ENCODE measurements at regions not wholly inside any gene's neighbourhood (a gene's known extent, or its start where the extent isn't known, plus 50 kb on each side); places are given as distances from the start of the nearest gene placed in this dataset.

DNA sequence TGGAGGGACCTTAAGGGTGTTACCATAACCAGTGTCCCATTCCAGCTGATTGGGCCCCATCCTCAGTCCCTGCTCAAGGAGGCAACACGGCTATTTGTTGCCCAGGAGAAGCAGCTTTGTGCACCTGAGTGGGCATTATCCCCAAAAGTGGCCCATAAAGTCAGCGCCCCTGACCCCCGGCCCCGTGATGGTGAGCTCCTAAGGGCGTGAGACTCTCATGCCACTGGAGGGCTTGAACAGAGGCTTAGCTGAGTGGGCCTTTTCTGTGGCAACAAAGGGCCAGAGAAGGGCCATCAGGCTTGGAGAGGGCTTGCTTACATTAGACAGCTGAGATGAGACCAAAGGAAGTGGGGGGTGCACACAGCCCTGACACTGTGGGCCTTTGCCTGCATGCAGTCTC is 99.2 kb upstream of the RAB6C start:
- no peak for DNase-seq

DNA sequence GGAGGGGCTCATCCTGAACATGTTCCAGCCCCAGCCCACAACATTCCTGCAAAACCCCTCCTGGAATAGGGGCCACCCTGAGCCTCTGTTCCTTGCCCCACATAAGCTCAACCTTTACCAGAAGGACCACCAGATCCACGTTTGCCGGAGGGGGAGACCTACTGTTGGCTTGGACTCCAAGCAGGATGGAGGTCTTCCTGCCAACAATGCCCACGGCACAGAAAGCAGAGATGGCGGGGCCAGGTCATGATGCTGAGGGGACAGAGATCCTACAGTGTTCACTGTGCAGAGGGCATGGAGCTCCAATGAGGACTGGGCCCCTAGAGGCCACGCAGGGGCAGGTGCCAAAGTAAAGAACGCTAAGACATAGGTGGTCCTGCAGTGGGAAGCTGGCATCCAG is 98.5 kb upstream of the RAB6C start:
- no peak for DNase-seq

DNA sequence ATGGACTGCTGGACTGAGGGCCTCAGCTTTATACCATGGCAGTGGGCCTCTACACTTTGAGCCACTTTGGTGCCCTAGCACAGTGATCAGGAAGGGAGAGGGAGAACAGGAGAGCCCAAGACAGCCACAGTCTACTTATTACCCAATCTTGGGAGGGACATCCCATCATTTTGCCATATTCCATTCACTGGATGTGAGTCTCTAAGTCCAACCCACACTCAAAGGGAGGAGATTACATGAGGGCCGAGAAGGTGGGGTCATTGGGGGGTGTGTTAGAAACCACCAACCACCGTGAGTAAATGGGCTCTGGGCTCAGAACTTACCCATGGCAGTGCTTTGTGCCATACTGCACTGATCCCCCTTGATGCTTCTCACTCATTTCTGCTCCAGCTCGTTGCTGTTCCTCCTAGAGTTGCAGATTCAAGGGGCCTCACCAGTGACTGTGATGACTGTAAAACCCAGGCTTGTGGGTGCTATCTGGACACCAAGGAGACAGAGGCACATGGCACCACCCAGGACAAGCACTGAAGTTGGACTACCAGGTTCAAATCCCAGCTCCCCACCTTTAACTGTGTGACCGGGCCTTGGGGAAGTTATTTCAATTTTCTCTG is 97.6 kb upstream of the RAB6C start:
- no peak for DNase-seq

DNA sequence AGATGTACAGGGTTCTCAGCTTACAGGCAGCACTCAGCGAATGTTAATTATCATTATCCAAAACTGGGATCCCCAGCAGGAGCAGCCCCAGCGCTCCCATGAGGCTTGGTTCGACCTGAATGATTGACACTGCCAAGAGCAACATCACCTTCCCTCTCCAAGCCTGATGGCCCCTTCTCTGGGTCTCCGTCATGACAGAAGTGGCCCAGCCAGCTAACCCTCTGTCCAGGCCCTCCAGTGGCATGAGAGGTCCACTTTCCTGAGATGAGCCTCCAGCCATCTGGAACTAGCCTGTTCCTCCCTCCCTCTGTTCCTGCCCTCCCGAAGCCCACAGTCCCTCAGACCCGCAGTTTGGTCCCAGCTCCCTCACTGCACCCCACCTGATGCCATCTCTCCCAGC is 97.0 kb upstream of the RAB6C start:
- no peak for DNase-seq

DNA sequence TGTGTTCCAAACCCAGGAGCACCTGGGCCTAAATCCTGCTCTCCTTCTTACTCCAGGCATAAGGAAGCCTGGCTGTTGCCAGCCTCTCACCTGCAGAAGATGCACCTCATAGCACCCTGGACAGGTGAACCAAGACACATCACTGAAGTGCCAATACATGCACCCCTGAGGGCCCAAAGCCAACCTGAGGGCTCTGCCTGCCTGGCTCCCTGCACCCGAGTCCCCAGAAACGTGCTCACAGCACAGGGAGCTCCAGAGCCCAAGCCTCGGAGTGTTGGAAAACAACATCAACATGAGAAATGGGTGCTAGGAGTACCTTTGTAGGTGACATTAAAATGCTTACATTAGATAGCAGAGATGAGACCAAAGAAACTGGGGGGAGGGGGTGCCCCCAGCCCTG is 96.3 kb upstream of the RAB6C start:
- no peak for DNase-seq

DNA sequence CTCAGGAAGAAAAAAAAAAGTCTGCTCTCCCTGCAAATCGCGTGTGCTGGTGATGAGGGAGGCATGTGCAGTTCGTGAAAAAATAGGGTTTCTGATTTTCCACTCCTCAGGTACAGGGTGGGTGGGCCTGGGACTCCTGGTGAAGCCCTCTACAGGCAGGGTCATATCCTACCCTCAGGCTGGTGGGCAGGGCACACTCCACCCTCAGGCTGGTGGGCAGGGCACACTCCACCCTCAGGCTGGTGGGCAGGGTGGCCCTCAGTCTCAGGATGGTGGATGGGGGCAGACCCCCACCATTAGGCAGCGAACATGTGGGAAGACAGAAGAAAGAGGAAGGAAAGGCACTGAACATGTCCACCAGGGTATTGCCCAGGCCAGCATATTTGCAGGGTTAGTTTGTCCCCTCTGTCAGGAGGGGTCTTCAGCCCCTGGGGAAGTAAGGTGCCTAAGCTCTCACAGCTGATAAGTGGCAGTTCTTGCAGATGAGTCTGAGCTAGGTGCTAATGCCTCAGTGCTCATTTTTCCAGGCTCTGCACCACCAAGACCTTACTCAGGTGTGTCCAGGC is 95.2 kb upstream of the RAB6C start:
- no peak for DNase-seq

DNA sequence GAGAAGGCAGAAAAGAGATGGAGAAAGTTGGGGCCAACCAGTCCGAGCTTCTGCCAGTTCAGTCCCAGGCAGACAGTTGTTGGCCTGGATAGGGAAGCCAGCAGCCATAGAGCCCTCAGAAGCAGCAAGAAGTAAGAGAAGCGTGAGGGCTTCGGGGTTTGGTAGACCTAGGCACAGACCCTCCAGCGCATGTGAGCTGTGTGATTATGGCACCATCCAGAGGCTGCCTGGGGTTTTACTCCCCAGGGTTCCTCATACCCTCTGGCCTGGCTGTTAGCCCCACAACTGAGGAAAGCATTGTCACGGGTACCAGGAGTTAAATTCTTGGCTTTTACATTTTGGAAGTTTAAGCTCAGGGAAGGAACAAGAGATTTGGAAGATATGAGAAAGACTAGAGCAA is 93.7 kb upstream of the RAB6C start:
- no peak for DNase-seq

DNA sequence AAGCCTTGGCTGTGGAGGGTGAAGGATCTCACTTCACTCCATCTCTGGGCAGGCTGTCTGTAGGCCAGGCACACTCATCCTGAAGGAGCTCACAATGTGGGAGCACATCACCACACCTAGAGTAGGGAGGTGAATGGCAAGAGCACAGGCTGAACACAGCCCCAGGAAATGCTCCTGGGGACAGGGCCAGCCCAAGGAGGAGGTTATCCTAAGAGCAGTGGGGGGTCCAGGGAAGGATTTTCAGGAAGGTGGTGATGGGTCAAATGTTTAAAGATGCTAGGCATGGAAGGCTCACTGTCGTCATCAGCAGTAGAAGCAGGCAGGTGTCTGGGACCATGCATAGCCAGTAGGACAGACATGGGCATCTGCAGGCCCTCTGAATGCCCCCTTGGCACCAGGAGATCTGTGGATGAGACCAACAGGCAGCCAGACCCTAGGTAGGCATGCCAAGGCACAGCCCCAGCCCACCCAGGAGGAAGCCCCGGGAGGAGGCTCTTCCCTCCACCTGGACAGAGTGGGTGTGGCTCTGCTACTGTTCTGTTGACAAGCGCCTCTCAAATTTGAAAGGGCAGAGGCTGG is 91.7 kb upstream of the RAB6C start:
- DNase-seq: no peak

DNA sequence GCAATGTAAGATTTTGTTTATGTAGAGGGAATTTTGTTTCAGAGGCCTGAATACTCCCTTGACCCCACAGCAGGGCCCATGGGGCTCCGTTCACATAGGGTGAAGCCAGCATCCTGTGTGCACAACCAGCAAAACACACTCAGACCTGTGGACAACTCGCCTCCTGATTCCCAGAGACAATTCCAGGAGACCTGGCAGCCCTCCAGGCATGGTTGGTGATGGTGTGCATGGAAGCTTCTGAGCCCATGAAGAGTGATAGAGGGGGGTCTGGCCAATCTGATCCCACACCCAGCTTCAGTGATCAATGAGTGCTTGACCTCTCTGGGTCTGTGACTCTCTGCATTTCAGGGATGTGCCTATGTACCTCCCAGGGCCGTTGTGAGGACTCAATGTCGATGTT is 91.0 kb upstream of the RAB6C start:
- DNase-seq: no peak

DNA sequence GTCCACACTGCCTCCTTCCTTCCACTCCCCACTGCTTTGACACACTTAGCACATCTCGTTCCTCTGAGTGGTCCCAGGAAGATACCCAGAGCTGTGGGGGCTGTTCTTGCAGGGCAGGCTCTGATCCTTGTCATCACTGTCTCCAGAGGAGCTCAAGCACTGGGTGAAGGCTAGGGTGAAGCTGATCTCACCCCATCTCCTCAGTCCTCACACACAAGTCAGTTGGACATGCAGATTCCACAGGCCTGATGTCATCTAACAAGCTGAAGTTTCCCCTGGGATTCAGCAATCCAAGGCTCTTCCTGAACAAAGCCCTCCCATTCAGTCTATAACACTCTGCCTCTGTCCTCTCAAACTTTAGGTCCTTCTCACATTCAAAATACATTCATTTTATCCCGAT is 90.6 kb upstream of the RAB6C start:
- DNase-seq: no peak

DNA sequence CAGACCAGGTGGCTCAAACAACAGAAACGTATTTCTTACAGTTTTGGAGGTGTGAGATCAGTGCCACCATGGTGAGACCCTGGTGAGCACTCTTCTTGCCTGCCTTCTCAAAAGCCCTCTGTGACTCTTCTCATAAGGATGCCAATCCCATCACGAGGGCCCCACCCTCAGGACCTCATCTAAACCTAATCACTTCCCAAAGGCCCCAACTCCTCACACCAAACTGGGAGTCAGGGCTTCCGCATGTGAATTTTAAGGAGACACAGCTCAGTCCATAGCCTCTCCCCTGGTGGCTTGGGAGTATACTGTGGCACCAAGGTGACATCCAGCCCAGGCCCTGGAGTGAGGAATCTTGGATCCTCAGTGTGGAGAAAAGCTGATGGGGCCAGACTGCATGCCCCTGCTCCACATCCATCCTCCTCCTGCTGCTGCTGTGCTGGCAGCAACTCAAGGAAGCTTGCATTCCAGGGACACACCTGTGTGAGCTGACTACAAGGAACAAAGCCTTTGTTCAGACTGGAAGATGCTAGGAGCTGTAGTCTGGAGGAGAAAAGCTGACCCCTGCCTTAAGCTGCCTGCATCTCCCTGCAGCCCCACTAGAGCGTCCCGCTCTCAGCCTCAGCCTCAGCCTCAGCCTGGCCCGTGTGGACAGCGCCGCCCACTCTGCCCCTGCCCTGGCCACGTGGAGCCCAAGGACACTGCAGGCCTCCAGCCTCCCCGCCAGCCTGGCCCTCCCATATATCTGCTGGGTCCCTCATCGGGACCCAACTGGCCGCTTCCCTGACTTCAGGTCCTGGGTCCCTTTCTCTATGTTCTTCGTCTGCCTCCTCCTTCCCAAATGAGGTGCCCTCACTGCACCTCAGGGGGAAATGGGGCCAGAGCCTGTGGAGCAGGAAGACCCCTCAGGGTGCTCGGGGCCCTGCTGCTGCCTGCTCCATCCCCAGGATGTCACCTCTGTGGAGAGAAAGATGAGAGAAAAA is 87.8 kb upstream of the RAB6C start:
- DNase-seq: no peak

DNA sequence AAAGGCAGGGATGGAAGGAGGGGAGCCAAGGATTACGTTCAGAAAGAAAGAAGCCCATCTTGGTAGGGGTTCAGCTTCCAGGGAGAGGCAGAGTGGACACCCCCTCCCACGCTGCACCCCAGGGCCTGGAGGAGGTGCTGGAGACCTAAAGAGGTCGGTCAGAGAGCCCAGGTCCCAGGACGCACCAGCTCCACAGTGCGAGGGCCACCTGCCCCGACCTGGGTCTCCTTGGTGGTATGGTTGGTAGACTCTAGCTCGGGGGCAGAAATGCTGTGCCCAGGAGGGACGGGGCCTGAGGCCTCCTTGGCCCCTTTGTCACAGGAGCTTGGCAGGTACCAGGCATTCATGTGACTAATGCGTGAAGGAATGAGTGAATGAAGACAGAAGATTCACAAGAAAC is 87.1 kb upstream of the RAB6C start:
- no peak for DNase-seq

DNA sequence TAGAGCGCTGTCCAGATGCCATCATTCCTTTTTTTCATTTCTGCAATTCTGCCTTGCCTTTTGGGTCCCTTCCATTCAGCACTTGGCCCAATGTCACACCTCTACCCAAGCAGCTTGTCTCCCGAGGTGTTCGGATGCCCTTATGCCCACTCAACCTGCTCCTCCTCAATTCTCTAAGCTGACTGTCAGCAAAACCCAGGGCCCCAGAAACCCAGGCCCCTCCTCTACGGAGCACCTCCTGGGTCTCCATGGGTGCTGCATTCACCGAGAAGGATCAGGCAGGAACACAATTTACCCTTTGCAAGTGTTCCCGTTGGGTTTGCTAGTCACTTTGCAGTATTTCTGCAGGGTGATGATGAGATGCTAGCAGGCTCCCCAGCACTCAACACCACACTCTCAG is 86.7 kb upstream of the RAB6C start:
- DNase-seq: no peak

DNA sequence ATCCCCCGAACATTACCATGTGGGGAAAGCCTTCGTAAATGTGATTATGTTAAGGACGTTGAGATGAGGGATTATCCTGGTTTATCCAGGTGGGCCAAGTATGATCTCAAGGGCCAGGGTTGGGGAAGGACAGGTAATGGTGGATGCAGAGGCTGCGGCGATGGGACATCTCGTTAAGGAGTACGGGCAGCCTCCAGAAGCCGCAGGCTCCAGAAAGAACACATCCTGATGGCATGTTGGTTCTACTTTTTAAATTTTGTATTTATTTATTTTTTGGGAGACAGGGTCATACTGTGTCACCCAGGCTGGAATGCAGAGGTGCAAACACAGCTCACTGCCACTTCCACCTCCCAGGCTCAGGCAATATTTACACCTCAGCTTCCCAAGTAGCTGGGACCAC is 86.2 kb upstream of the RAB6C start:
- no peak for DNase-seq

DNA sequence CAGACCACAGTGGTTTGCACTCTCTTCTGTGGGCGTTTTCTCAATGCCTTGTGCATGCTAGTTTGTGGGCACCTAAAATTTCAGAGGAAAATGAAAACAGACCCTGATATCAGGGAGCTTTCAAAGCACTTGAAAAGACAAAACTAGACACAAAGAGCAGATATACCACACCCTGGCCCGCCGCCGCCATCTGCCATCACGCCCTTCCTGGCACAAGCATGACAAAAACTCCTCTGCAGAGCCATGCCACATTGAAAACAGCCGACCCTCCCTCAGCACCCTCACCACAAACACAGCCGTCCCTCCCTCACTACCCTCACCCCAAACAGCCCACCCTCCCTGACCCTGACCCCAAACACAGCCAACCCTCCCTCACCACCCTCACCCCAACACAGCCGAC is 84.8 kb upstream of the RAB6C start:
- no peak for DNase-seq

DNA sequence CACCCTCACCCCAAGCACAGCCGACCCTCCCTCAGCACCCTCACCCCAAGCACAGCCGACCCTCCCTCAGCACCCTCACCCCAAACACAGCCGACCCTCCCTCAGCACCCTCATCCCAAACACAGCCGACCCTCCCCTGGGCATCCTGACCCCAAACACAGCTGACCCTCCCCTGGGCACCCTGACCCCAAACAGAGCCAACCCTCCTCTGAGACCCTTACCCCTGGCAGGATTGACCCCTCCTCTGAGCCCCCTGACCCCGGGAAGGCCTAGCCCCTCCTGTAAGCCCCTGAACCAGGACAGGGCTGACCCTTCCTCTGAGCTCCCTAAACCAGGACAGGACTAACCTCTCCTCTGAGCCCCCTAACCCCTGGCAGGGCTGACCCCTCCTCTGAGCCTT is 84.4 kb upstream of the RAB6C start:
- DNase-seq: no peak

DNA sequence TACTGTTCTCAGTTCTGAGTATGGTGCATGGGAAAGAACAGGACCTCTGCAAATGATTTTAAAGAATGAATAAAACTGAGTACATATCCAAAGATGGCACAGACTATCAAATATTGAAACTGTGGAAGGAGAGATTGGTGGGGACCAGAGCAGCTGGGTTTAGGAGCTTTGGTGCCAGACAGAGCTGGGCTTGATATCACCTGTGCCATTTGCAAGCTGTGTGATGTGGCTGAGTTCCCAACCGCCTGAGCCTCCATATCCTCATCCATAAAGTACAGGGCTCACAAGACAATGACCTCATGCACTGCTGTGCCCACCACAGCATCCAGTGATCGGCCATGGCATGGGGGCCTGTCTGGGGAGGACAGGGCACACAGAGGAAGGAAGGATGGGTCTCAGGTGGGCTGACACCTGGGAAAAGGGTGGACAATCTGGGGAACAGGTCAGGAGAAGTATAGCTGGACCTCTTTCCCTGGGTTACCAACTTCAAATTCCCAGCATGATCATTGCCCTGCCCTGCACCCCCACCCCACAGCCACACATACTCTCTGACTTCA is 83.9 kb upstream of the RAB6C start:
- no peak for DNase-seq

DNA sequence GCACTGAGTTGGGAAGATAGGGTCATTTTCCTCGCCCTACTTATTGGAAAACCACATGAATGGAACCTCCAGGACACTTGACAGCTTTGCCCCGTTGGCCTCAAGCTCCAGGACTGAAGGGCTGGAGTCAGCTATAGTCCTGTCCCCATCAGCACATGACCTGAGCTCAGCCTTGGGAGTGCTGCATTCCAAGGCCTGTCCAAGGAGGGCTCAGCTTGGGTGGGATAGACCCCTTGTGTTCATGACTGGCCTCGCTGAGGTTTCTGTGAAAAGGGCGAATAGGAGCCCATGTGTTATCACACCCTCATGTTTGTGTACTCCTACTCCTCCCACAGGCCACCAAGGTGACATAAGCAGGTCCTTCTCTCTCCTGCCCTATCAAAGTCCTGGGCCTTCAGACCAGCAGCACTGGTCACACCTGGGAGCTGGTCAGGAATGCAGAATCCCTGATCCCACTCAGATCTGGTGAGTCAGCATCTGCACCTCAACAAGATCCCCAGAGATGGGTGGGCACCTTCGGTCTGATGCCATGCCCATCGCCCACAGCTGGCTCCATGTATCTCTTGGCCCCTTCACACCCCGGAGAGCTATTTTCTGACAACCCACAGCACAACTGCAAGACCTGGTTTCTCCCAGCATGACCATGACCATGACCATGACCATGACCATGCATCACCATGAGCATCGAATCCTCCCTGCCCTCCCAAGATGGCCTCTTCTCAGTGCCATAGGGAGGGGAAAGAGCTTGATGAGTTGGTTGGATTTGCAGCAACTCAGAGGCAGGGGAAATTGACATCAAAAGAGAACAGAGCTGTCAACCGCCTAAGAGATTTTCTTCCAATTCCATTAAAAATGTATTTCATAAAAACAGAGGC is 83.0 kb upstream of the RAB6C start:
- no peak for DNase-seq

DNA sequence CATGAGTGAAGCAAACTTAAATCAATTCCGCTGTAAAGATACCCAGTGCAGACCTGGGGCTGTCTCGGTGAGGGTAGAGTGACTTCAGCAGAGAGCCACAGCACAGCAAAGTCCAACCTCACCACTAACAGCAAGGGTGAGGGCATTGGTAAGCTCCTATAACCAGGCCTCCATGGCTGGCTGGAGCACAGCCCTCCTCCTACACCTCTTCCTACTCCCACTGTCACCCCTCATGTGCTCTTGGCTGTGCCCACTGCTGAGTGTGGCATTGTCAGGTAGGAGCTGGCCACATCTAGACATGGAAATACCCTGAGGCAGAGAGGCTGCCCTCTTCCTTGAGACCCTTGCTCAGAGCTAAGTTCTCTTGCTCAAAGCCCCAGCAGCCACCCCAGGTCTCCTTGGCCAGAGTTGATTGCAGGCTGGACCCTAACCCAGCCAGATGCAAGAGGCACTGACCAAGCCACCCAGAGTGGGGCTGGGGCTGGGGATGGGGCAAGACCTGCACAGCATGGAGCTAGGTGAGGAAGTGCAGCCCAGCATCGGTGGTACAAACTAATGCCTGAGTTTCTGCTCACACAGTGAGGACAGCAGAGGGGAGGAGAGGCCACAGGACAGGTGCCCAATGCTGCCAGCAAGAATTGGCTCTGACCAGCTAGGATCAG is 77.6 kb upstream of the RAB6C start:
- no peak for DNase-seq

DNA sequence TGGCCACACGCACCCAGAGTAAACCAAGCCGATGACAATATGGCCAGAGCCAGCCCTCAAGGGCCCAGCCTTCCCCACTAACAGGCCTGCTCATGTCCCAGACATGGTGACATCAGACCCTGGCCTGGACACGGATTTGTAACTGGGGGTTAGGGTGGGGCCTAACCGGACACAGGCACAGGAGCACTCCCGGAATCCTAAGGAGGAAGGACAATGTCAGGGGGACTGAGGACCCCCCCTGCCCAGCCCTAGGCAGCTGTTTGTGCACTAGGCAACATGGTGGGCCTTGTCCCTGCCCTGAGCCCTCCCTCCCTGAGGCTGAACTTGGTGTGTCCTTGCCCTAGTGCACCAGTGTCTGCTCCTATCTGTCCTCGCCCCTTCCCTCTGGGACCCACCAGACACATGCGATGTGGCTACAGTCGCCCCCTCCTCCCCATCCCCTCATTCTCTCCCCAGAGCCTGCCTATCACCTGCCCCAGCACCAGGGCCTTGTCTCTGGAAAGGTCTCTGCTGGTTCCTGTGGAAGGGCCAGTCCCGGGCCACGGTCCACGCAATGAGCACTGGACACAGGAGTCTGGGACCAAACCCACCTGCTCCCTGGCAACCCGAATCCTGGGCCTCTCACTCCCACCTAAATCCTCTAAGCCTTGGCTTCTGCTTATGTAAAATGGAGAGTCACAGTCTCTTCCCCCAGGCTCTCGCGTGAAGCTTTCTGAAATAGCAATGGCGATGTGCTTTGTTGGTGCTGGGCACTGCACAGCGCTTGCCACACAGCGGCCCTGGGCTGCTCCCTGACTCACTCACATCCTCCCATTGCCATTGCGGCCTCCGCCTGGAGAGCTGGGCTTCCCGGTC is 76.5 kb upstream of the RAB6C start:
- no peak for DNase-seq
